K562 (cell line): ENCODE measurements at regions not wholly inside any gene's neighbourhood (a gene's known extent, or its start where the extent isn't known, plus 50 kb on each side); places are given as distances from the start of the nearest gene placed in this dataset.

ENCODE experiments used
- ATAC-seq: fragments of 200-7000 bp; cut with Tn5 transposase; 3 replicates; pipeline ENCODE4 v1.9.1; 2020; ENCODE audit warnings: moderate library complexity
- BruUV-seq: library from RNA; stranded (reverse); fragments of 400-500 nt; replicated peaks from 2 replicates; lab custom pipeline; 2021; lab: Mats Ljungman, UMichigan
- CTCF ChIA-PET: fragments of 300-600 bp; formaldehyde crosslinking; extraction: SDS; loops from one replicate; lab custom pipeline; 2021; ENCODE audit warnings: low intra/inter-chr PET ratio; lab: Yijun Ruan, JAX
- POLR2A ChIA-PET: fragments of 300-600, 350-650 bp; sonication (Branson Sonifier 250); formaldehyde crosslinking; extraction: SDS; loops from one replicate; lab custom pipeline; 2021; ENCODE audit warnings: antibody characterized with exemption, inconsistent platforms; lab: Yijun Ruan, JAX
- DNase-seq, 4 experiments: peaks; one replicate each; pipeline versions ENCODE4 v3.0.0 to v3.0.0-alpha.2; 2011 to 2018; ENCODE audit warnings: low spot score in 3 of 4, mixed read lengths in 3 of 4; ENCODE audit errors: extremely low read depth in 1 of 4
- FAIRE-seq: peaks from 2 replicates; lab custom pipeline; 2011; peaks lifted over from hg19 to GRCh38; lab: Jason Lieb, UNC
- H2AFZ ChIP-seq: 2 replicates; pipeline ENCODE4 v1.6.0; 2011; ENCODE audit warnings: low read depth, low read length, control low read depth, inconsistent platforms
- H3K27ac ChIP-seq: fragments of 200-600 bp; 3 replicates; pipeline ENCODE4 v1.8.0; 2011; ENCODE audit warnings: low read depth, mild to moderate bottlenecking, control low read depth, inconsistent platforms, low read length, moderate library complexity, mixed read lengths; ENCODE audit errors: extremely low read depth
- H3K27me3 ChIP-seq, 2 experiments: fragments of 300-600 bp in 1 of 2; 2 replicates in 1 of 2; 3 replicates in 1 of 2; pipeline versions ENCODE4 v1.6.0 to v1.8.0; 2011; ENCODE audit warnings: inconsistent platforms in 2 of 2, low read length in 2 of 2, mild to moderate bottlenecking in 1 of 2, mixed read lengths in 1 of 2, moderate library complexity in 1 of 2; ENCODE audit not compliant: control insufficient read depth in 2 of 2, insufficient read depth in 2 of 2
- H3K36me3 ChIP-seq: fragments of 300-600 bp; 3 replicates; pipeline ENCODE4 v1.8.0; 2011; ENCODE audit warnings: mild to moderate bottlenecking, low read length, inconsistent platforms; ENCODE audit not compliant: control insufficient read depth, insufficient read depth
- H3K4me1 ChIP-seq, 2 experiments: fragments of 200-600 bp in 1 of 2; replicated peaks in 1 of 2; 2 replicates in 1 of 2; 3 replicates in 1 of 2; pipeline versions ENCODE4 v1.5.1 to v1.8.0; 2011; ENCODE audit warnings: inconsistent platforms in 2 of 2, low read length in 2 of 2, mild to moderate bottlenecking in 1 of 2, mixed read lengths in 1 of 2, moderate library complexity in 1 of 2; ENCODE audit not compliant: control insufficient read depth in 2 of 2, insufficient read depth in 2 of 2
- H3K4me2 ChIP-seq: 2 replicates; pipeline ENCODE4 v1.6.1; 2011; ENCODE audit warnings: low read length, control low read depth, inconsistent platforms, mixed read lengths; ENCODE audit not compliant: insufficient read depth
- H3K4me3 ChIP-seq: fragments of 200-600 bp; sonication (generic), shearing (Covaris generic); 2 replicates; pipeline ENCODE4 v1.5.1; 2016; ENCODE audit warnings: control low read depth, inconsistent platforms
- H3K79me2 ChIP-seq: fragments of 200-600 bp; 3 replicates; pipeline ENCODE4 v1.8.0; 2011; ENCODE audit warnings: low read length, inconsistent platforms; ENCODE audit not compliant: control insufficient read depth, insufficient read depth
- H3K9ac ChIP-seq, 2 experiments: 2 replicates each; pipeline versions ENCODE4 v1.6.0 to v1.6.1; 2011; ENCODE audit warnings: low read depth in 2 of 2, low read length in 2 of 2, control low read depth in 1 of 2, inconsistent platforms in 1 of 2, mild to moderate bottlenecking in 1 of 2, mixed read lengths in 1 of 2; ENCODE audit not compliant: insufficient read depth in 1 of 2
- H3K9me1 ChIP-seq: one replicate; pipeline ENCODE4 v1.6.0; 2011; ENCODE audit warnings: inconsistent platforms, mild to moderate bottlenecking, low read length, moderate library complexity; ENCODE audit not compliant: control insufficient read depth, insufficient read depth
- H3K9me3 ChIP-seq: replicated peaks from 2 replicates; pipeline ENCODE4 v1.5.1; 2011; ENCODE audit warnings: low read depth, low read length, inconsistent platforms; ENCODE audit not compliant: control insufficient read depth, insufficient read depth
- H4K20me1 ChIP-seq: replicated peaks from 2 replicates; pipeline ENCODE4 v1.6.1; 2011; ENCODE audit warnings: low read length, inconsistent platforms, mixed read lengths; ENCODE audit not compliant: control insufficient read depth, insufficient read depth
- CBX8 ChIP-seq: fragments of 200-600 bp; sonication (generic); IDR thresholded peaks from 2 replicates; pipeline ENCODE4 v1.6.1; 2012; ENCODE audit warnings: borderline replicate concordance, mixed run types, low read depth, mild to moderate bottlenecking, moderate library complexity, mixed read lengths, low read length, control low read depth, inconsistent platforms; ENCODE audit not compliant: poor library complexity, severe bottlenecking; ENCODE audit errors: extremely low read depth
- DMBX1 ChIP-seq: fragments of 250-450 bp; sonication (Bioruptor Pico); IDR thresholded peaks from 2 replicates; pipeline ENCODE4 v1.8.0; 2022; ENCODE audit warnings: inconsistent platforms, mild to moderate bottlenecking, moderate library complexity, borderline replicate concordance
- FUS ChIP-seq: fragments of 200-400 bp; formaldehyde crosslinking; optimal IDR thresholded peaks from 2 replicates; pipeline ENCODE3; 2017; ENCODE audit warnings: low read depth, low read length
- PHTF2 ChIP-seq: fragments of 250-450 bp; sonication (Bioruptor Pico); IDR thresholded peaks from 2 replicates; pipeline ENCODE4 v1.5.0; 2021; ENCODE audit warnings: mild to moderate bottlenecking
- POLR2B ChIP-seq: fragments of 450-650 bp; IDR thresholded peaks from 2 replicates; pipeline ENCODE4 v1.6.1; 2018; ENCODE audit warnings: low read depth; ENCODE audit not compliant: partially characterized antibody
- PRMT5 ChIP-seq: sonication (generic); formaldehyde crosslinking; IDR thresholded peaks from 2 replicates; pipeline ENCODE4 v1.5.0; 2020; ENCODE audit warnings: missing genetic modification reagents
- SRSF9 ChIP-seq: fragments of 200-400 bp; formaldehyde crosslinking; IDR thresholded peaks from 2 replicates; pipeline ENCODE4 v1.6.1; 2017; ENCODE audit warnings: low read depth, low read length, borderline replicate concordance
- TSC22D4 ChIP-seq: fragments of 450-650 bp; IDR thresholded peaks from 2 replicates; pipeline ENCODE4 v1.6.1; 2016; ENCODE audit warnings: missing genetic modification characterization, missing biosample characterization, control low read depth
- ZKSCAN3 ChIP-seq: fragments of 250-450 bp; sonication (Bioruptor Pico); IDR thresholded peaks from 2 replicates; pipeline ENCODE4 v1.4.0; 2020
- ZKSCAN8 ChIP-seq: fragments of 200-800 bp; sonication (Bioruptor generic); IDR thresholded peaks from 2 replicates; pipeline ENCODE4 v1.6.1; 2016; ENCODE audit warnings: missing genetic modification characterization, missing compliant biosample characterization
- ZNF175 ChIP-seq: fragments of 200-800 bp; sonication (Bioruptor generic); IDR thresholded peaks from 2 replicates; pipeline ENCODE4 v1.6.1; 2016; ENCODE audit warnings: low read depth, mild to moderate bottlenecking, missing genetic modification characterization, missing compliant biosample characterization
- WGBS: fragments of 100-300 bp; shearing (Covaris generic); methylation state at CpG from one replicate; pipeline ENCODE4 v1.1.6; 2016; ENCODE audit warnings: low coverage, mixed read lengths; ENCODE audit not compliant: insufficient coverage; ENCODE audit errors: missing lambda C conversion rate; 5-methylcytosine and 5-hydroxymethylcytosine counted together
- in situ Hi-C: fragments of 300-500 bp; cut with MboI; formaldehyde crosslinking; loops from 4 replicates; pipeline ENCODE4 v1.15.0; 2018; ENCODE audit warnings: inconsistent platforms, mixed read lengths
- intact Hi-C: fragments of 100-400 bp; cut with micrococcal nuclease; formaldehyde crosslinking; loops from 2 replicates; pipeline ENCODE4 v1.14.2; 2022
- TF ChIP-seq, protein P1 (sequence below): fragments of 450-650 bp; formaldehyde crosslinking; IDR thresholded peaks from 2 replicates; pipeline ENCODE4 v1.4.0; 2020; ENCODE audit warnings: mild to moderate bottlenecking, moderate library complexity
- TF ChIP-seq, protein P2 (sequence below): fragments of 450-650 bp; IDR thresholded peaks from one replicate; pipeline ENCODE4 v1.6.1; 2018; ENCODE audit warnings: mild to moderate bottlenecking, moderate library complexity; ENCODE audit not compliant: partially characterized antibody

- Histone ChIP-seq H3K9ac (no peak overlapping the region), H3K4me2 (no peak overlapping the region), H3K27ac (no peak overlapping the region), H2AFZ (no peak overlapping the region), H3K4me1 (no peaks in the 10 kb centered on the region), H3K27me3 (0 out of 5 replicates have a peak, but pooled peaks cover 0 to 7% of the 10 kb centered on the region in 2 experiments), H3K9me3 (no peaks in the 10 kb centered on the region), H3K4me3 (no peak overlapping the region), H3K79me2 (no peaks in the 10 kb centered on the region), H4K20me1 (no peaks in the 10 kb centered on the region), H3K36me3 (no peaks in the 10 kb centered on the region), H3K9me1 (no peaks in the 10 kb centered on the region)
- no peak for ATAC-seq
- ChIA-PET CTCF (no interaction called here), POLR2A (no interaction called here)
- intact Hi-C loops: no loop called here
- FAIRE-seq: no peak
- DNase-seq: no peak
- in situ Hi-C loops: no loop called here
- BruUV-seq: no TSS peak
- 0% methylated on average over 9 of the region's 9 CpGs for WGBS
- no peak for TF ChIP-seq FUS
- TF ChIP-seq PHTF2: no peak
- TF ChIP-seq ZKSCAN8: no peak
- TF ChIP-seq PRMT5 (CRISPR knock-in tag): no peak
- TF ChIP-seq SRSF9: no peak
- TF ChIP-seq ZKSCAN3 (CRISPR knock-in tag): no peak
- TF ChIP-seq, protein P1, sequence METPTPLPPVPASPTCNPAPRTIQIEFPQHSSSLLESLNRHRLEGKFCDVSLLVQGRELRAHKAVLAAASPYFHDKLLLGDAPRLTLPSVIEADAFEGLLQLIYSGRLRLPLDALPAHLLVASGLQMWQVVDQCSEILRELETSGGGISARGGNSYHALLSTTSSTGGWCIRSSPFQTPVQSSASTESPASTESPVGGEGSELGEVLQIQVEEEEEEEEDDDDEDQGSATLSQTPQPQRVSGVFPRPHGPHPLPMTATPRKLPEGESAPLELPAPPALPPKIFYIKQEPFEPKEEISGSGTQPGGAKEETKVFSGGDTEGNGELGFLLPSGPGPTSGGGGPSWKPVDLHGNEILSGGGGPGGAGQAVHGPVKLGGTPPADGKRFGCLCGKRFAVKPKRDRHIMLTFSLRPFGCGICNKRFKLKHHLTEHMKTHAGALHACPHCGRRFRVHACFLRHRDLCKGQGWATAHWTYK: no peak
- no peak for TF ChIP-seq DMBX1
- TF ChIP-seq TSC22D4 (tag): no peak
- no peak for TF ChIP-seq CBX8
- TF ChIP-seq, protein P2, sequence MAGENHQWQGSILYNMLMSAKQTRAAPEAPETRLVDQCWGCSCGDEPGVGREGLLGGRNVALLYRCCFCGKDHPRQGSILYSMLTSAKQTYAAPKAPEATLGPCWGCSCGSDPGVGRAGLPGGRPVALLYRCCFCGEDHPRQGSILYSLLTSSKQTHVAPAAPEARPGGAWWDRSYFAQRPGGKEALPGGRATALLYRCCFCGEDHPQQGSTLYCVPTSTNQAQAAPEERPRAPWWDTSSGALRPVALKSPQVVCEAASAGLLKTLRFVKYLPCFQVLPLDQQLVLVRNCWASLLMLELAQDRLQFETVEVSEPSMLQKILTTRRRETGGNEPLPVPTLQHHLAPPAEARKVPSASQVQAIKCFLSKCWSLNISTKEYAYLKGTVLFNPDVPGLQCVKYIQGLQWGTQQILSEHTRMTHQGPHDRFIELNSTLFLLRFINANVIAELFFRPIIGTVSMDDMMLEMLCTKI: no peak
- no peak for TF ChIP-seq ZNF175
- no peak for TF ChIP-seq POLR2B
These were observed 310.1 kb downstream of the TCERG1L start for GRCh38 chr10:131001438-131001837.
